IMR-90 (cell line): ENCODE measurements at regions not wholly inside any gene's neighbourhood (a gene's known extent, or its start where the extent isn't known, plus 50 kb on each side); places are given as distances from the start of the nearest gene placed in this dataset.
"Not testable (repeated sequence)": the region's sequence is repeated elsewhere in the genome, so short reads cannot be mapped to it uniquely, and the experiment has no call there.

Experiments
- ATAC-seq: fragments of 200-7000 bp; cut with Tn5 transposase; 2 replicates; pipeline ENCODE4 v1.9.1; 2020; ENCODE audit warnings: low read depth, mild to moderate bottlenecking, moderate library complexity
- BruUV-seq: library from RNA; stranded (reverse); fragments of 400-500 nt; replicated peaks from 2 replicates; lab custom pipeline; 2021; lab: Mats Ljungman, UMichigan
- CTCF ChIA-PET: fragments of 300-600 bp; formaldehyde crosslinking; extraction: SDS; loops from one replicate; lab custom pipeline; 2021; ENCODE audit warnings: antibody characterized with exemption; lab: Yijun Ruan, JAX
- POLR2A ChIA-PET: fragments of 300-600 bp; sonication (Branson Sonifier 250); formaldehyde crosslinking; loops from one replicate; lab custom pipeline; 2022; ENCODE audit warnings: antibody characterized with exemption; ENCODE audit not compliant: unreplicated experiment; lab: Charles Lee
- DNase-seq: peaks from one replicate; pipeline ENCODE4 v3.0.0; 2013
- H2AFZ ChIP-seq: replicated peaks from 2 replicates; pipeline ENCODE3; 2013; ENCODE audit warnings: low read length, mild to moderate bottlenecking; ENCODE audit not compliant: poor library complexity
- H2AK5ac ChIP-seq: 2 replicates; pipeline ENCODE4 v1.6.1; 2013; ENCODE audit warnings: low read depth, low read length, inconsistent platforms
- H2AK9ac ChIP-seq: replicated peaks from 2 replicates; pipeline ENCODE3; 2013; ENCODE audit warnings: mild to moderate bottlenecking, low read depth, low read length, moderate library complexity; ENCODE audit not compliant: poor library complexity
- H2BK120ac ChIP-seq: 2 replicates; pipeline ENCODE4 v1.6.1; 2013; ENCODE audit warnings: low read depth, low read length, inconsistent platforms
- H2BK15ac ChIP-seq: 3 replicates; pipeline ENCODE4 v1.6.1; 2013; ENCODE audit warnings: low read depth, low read length, inconsistent platforms
- H2BK20ac ChIP-seq: 2 replicates; pipeline ENCODE4 v1.6.1; 2013; ENCODE audit warnings: low read depth, mild to moderate bottlenecking, inconsistent platforms, low read length, moderate library complexity
- H2BK5ac ChIP-seq: 2 replicates; pipeline ENCODE4 v1.6.1; 2013; ENCODE audit warnings: mild to moderate bottlenecking, low read depth, low read length, inconsistent platforms; ENCODE audit not compliant: poor library complexity, severe bottlenecking
- H3K14ac ChIP-seq: replicated peaks from 2 replicates; pipeline ENCODE4 v1.6.1; 2013; ENCODE audit warnings: low read depth, low read length, inconsistent platforms
- H3K18ac ChIP-seq: 2 replicates; pipeline ENCODE4 v1.6.1; 2013; ENCODE audit warnings: low read depth, low read length, control low read depth
- H3K23ac ChIP-seq: 2 replicates; pipeline ENCODE4 v1.6.1; 2013; ENCODE audit warnings: low read depth, low read length, inconsistent platforms
- H3K27ac ChIP-seq: 2 replicates; pipeline ENCODE4 v1.5.1; 2013; ENCODE audit warnings: mild to moderate bottlenecking, control low read depth, low read length; ENCODE audit not compliant: insufficient read depth
- H3K27me3 ChIP-seq: 2 replicates; pipeline ENCODE4 v1.6.1; 2013; ENCODE audit warnings: low read length; ENCODE audit not compliant: control insufficient read depth, insufficient read depth
- H3K36me3 ChIP-seq: 2 replicates; pipeline ENCODE4 v1.6.1; 2013; ENCODE audit warnings: low read length, mixed read lengths; ENCODE audit not compliant: control insufficient read depth, insufficient read depth
- H3K4ac ChIP-seq: 2 replicates; pipeline ENCODE4 v1.6.1; 2013; ENCODE audit warnings: low read depth, low read length, inconsistent platforms
- H3K4me1 ChIP-seq: 2 replicates; pipeline ENCODE4 v1.6.1; 2013; ENCODE audit warnings: low read length, mixed read lengths; ENCODE audit not compliant: control insufficient read depth, insufficient read depth
- H3K4me2 ChIP-seq: 2 replicates; pipeline ENCODE4 v1.6.1; 2013; ENCODE audit warnings: low read depth, mild to moderate bottlenecking, control low read depth, low read length, moderate library complexity
- H3K4me3 ChIP-seq: 2 replicates; pipeline ENCODE4 v1.5.1; 2013; ENCODE audit warnings: low read depth, mild to moderate bottlenecking, control low read depth, low read length, moderate library complexity; ENCODE audit not compliant: insufficient read depth
- H3K56ac ChIP-seq: 2 replicates; pipeline ENCODE4 v1.6.1; 2013; ENCODE audit warnings: low read length, inconsistent platforms; ENCODE audit not compliant: insufficient read depth; ENCODE audit errors: extremely low read depth
- H3K79me1 ChIP-seq, 2 experiments: 2 replicates each; pipeline ENCODE4 v1.6.1; 2013; ENCODE audit warnings: low read length in 2 of 2, inconsistent platforms in 1 of 2, low read depth in 1 of 2
- H3K9ac ChIP-seq: 2 replicates; pipeline ENCODE4 v1.6.1; 2013; ENCODE audit warnings: low read depth, low read length, control low read depth
- H3K9me1 ChIP-seq: 2 replicates; pipeline ENCODE4 v1.6.1; 2013; ENCODE audit warnings: low read length, inconsistent platforms; ENCODE audit not compliant: insufficient read depth
- H3K9me3 ChIP-seq: 2 replicates; pipeline ENCODE4 v1.6.1; 2013; ENCODE audit warnings: low read length; ENCODE audit not compliant: control insufficient read depth, insufficient read depth
- H4K20me1 ChIP-seq: 2 replicates; pipeline ENCODE4 v1.6.1; 2013; ENCODE audit warnings: low read length, inconsistent platforms; ENCODE audit not compliant: insufficient read depth
- H4K5ac ChIP-seq: 2 replicates; pipeline ENCODE4 v1.6.1; 2013; ENCODE audit warnings: mild to moderate bottlenecking, low read depth, low read length, control low read depth
- H4K8ac ChIP-seq, 2 experiments: 2 replicates each; pipeline ENCODE4 v1.6.1; 2013; ENCODE audit warnings: low read depth in 2 of 2, low read length in 2 of 2, control low read depth in 1 of 2, inconsistent platforms in 1 of 2
- H4K91ac ChIP-seq: 2 replicates; pipeline ENCODE4 v1.6.1; 2013; ENCODE audit warnings: low read depth, low read length, inconsistent platforms; ENCODE audit not compliant: insufficient read depth
- WGBS, 2 experiments: methylation state at CpG; one replicate each; pipeline versions ENCODE4 v1.1.5 to v1.1.7; 2013; ENCODE audit warnings: missing lambda C conversion rate in 2 of 2; ENCODE audit not compliant: insufficient read length in 1 of 2; ENCODE audit errors: extremely low coverage in 2 of 2; 5-methylcytosine and 5-hydroxymethylcytosine counted together
- dilution Hi-C: fragments of 300-500 bp; cut with HindIII; formaldehyde crosslinking; loops from one replicate; pipeline ENCODE4 v1.14.3; 2018; ENCODE audit warnings: low sequenced_read_pairs; ENCODE audit not compliant: unreplicated experiment
- in situ Hi-C: fragments of 300-500 bp; cut with MboI; formaldehyde crosslinking; loops from 3 replicates; pipeline ENCODE4 v1.14.3; 2019; ENCODE audit warnings: low sequenced_read_pairs, inconsistent platforms, mixed read lengths
- intact Hi-C: fragments of 100-400 bp; cut with micrococcal nuclease; formaldehyde crosslinking; loops from 2 replicates; pipeline ENCODE4 v1.10.0; 2022

- H2AFZ ChIP-seq, H3K14ac ChIP-seq, H3K4ac ChIP-seq, H3K9ac ChIP-seq, intact Hi-C loops, H3K4me3 ChIP-seq, dilution Hi-C loops, H2BK120ac ChIP-seq, ATAC-seq, H3K23ac ChIP-seq, H3K4me1 ChIP-seq, H3K36me3 ChIP-seq, DNase-seq, H3K9me3 ChIP-seq, H3K9me1 ChIP-seq, H4K20me1 ChIP-seq, H4K8ac ChIP-seq, H3K18ac ChIP-seq, BruUV-seq, POLR2A ChIA-PET, H3K27ac ChIP-seq, H2BK5ac ChIP-seq, in situ Hi-C loops, H2AK5ac ChIP-seq, H3K4me2 ChIP-seq, H4K5ac ChIP-seq, CTCF ChIA-PET, H2BK20ac ChIP-seq, H4K91ac ChIP-seq, H3K27me3 ChIP-seq, H2AK9ac ChIP-seq, H2BK15ac ChIP-seq, H3K56ac ChIP-seq, H3K79me1 ChIP-seq: not testable (repeated sequence)
- WGBS, 2 experiments = no CpG with 5 or more reads among the region's 5 CpGs
These were observed 452.3 kb downstream of the CD83 start for GRCh38 chr6:14569874-14570273.
